ES-I3 (cell line): ENCODE measurements at regions not wholly inside any gene's neighbourhood (a gene's known extent, or its start where the extent isn't known, plus 50 kb on each side); places are given as distances from the start of the nearest gene placed in this dataset.

Source experiments
- H3K36me3 ChIP-seq: 2 replicates; pipeline ENCODE4 v1.6.1; 2013; ENCODE audit warnings: mild to moderate bottlenecking, low read length, control low read depth, moderate library complexity; ENCODE audit not compliant: insufficient read depth
- H3K4me1 ChIP-seq: 2 replicates; pipeline ENCODE4 v1.6.1; 2013; ENCODE audit warnings: mild to moderate bottlenecking, control low read depth, low read length; ENCODE audit not compliant: insufficient read depth
- H3K9ac ChIP-seq: 2 replicates; pipeline ENCODE4 v1.6.1; 2013; ENCODE audit warnings: low read depth, mild to moderate bottlenecking, low read length, moderate library complexity
- H3K9me3 ChIP-seq: 2 replicates; pipeline ENCODE4 v1.6.1; 2013; ENCODE audit warnings: mild to moderate bottlenecking, low read length, moderate library complexity; ENCODE audit not compliant: control insufficient read depth, insufficient read depth

- Histone ChIP-seq H3K36me3 (no peaks in the 10 kb centered on the region), H3K9me3 (no peaks in the 10 kb centered on the region), H3K4me1 (no peaks in the 10 kb centered on the region), H3K9ac (no peak overlapping the region)
These were observed 253.8 kb downstream of the FZD1 start for GRCh38 chr7:91518058-91518457.

GRCh38 chr7:91519241-91520158 lies 255.3 kb downstream of the FZD1 start:
- Histone ChIP-seq H3K36me3 (no peaks in the 10 kb centered on the region), H3K9me3 (no peaks in the 10 kb centered on the region), H3K9ac (no peak overlapping the region), H3K4me1 (no peaks in the 10 kb centered on the region)

DNA sequence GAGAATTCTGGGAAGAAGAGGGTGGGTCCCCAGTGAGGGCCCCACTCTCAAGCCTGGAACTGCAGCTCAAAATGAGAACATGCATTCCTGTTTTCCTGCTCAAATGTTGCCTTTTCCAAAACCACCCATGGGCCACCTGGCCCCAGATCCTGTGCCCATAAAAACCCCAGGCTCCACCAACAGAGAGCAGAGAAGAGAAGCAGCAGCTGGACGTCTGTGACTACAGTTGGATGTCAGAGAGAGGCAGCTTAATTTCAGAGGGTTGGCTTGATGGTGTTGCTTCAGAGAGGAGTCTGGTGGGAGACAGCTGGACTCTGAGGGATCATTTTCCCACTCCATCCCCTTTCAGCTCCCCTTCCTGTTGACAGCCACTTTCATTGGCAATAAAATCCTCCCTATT lies 256.4 kb downstream of the FZD1 start:
- H3K36me3 ChIP-seq: no peaks in the 10 kb centered on the region
- no peaks in the 10 kb centered on the region for H3K4me1 ChIP-seq
- no peaks in the 10 kb centered on the region for H3K9me3 ChIP-seq
- H3K9ac ChIP-seq: no peak overlapping the region

DNA sequence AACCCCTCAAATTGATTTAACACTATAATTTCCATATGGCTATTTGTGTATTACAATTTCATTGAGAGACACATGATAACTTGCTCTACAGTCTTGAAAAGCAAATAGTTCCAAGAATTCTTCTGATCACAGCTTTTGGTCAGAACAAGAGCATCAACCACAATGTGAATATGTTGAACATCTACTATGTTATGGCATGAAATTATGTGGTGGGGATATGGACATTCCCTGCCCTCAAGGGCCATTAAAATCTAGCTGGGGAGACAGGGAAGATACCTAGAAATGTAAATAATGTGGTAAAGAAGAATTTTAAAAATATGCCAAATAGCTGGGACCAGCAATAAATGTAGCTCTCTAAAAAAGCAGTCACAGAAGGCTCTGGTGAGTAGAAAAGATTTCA lies 262.2 kb downstream of the FZD1 start:
- H3K9me3 ChIP-seq: no peaks in the 10 kb centered on the region
- no peaks in the 10 kb centered on the region for H3K36me3 ChIP-seq

DNA sequence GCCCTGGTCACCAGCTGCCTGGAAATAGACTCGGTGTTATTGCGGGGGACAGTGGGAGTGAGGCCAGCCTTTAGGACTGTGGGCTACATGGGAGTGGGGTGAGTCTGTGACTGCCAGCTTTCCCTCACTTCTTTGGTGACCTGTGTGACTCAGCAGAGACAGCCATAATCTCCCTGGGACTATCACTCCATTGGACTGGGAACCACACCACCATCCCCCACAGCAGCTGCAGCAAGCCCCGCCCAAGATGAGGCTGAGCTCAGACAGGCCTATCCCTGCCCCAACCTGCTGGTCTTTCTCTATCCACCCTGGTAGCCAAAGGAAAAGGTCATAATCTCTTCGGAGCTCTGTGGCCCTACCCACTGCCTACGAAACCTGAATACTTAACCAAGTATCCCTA lies 263.2 kb downstream of the FZD1 start:
- no peaks in the 10 kb centered on the region for H3K4me1 ChIP-seq
- no peaks in the 10 kb centered on the region for H3K9me3 ChIP-seq
- no peak overlapping the region for H3K9ac ChIP-seq
- no peaks in the 10 kb centered on the region for H3K36me3 ChIP-seq

More for the DNA sequence above, 262.2 kb downstream of the FZD1 start:
- Histone ChIP-seq H3K9ac (no peak overlapping the region), H3K4me1 (no peaks in the 10 kb centered on the region)

- Histone ChIP-seq H3K9ac (no peak overlapping the region), H3K4me1 (peaks cover 9% of the 10 kb centered on the region; the same call in 1 of the 2 replicates), H3K9me3 (no peaks in the 10 kb centered on the region), H3K36me3 (no peaks in the 10 kb centered on the region)
These were observed 269.8 kb downstream of the FZD1 start for GRCh38 chr7:91533996-91534395.

DNA sequence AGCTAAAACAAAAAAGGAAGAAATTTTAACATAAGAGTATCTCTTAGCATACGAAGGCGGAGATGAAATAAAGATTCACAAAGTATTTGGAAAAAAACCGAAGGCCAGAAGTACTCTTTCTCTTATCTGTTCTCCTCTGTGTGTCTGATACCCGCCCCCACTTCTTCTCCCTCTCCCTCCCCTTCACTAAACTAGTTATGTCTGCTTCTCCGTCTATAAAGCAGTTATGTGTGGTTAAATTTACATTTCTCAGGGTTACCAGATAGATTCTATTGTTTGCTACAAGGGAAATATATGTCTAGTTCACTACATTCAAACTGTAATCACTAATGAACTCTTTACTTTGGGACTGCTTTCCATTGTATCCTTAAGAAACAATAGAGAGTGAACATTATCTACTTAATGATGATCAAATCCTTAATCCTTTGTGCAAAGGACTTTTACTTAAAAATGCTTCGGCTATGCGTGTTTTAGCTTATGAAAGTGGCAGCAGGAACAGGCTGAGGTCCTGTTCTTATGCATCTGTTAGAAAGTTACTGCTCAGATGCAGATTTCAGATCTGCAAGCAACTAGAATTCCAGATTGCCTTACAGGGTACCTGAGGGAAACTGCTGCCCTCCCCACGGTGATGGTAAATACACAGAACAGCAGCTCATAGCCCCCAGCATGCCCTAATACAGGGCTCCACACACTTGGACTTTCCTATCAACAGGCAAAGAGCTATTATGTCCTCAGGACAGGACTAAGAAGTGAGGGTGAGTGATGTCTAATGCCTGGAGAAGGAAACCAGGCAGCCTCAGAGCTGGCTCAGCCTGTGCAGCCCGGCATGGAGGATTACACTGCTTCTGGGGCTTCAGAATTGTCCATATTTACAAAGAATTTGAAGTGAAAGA lies 273.3 kb downstream of the FZD1 start:
- Histone ChIP-seq H3K4me1 (peaks cover 9% of the 10 kb centered on the region; the same call in 1 of the 2 replicates), H3K36me3 (no peaks in the 10 kb centered on the region; the same call in 1 of the 2 replicates), H3K9me3 (no peaks in the 10 kb centered on the region), H3K9ac (no peak overlapping the region)

DNA sequence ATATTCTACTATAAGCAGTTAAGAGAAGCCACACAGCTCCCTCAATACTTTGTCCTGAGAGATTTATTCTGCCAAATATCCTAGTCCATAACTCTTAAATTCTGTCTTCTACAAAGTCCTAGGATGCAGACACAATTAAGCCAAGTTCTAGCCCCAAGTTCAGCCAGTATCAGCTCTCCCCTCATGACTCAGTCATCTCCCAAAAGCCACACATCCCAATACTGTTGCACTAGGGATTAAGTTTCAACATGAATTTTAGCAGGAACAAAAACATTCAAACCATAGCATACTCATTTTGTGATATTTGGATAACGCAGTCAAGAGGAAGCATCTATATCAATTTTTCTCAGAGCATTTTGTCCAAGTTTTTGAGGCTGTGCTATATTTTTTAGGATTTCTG lies 277.4 kb downstream of the FZD1 start:
- H3K4me1 ChIP-seq: peaks cover 9% of the 10 kb centered on the region; the same call in 1 of the 2 replicates
- no peak overlapping the region for H3K9ac ChIP-seq
- H3K9me3 ChIP-seq: no peaks in the 10 kb centered on the region
- no peaks in the 10 kb centered on the region; the same call in 1 of the 2 replicates for H3K36me3 ChIP-seq

- no peaks in the 10 kb centered on the region for H3K9me3 ChIP-seq
- H3K4me1 ChIP-seq: no peaks in the 10 kb centered on the region
- H3K9ac ChIP-seq: no peak overlapping the region
- no peaks in the 10 kb centered on the region; the same call in 1 of the 2 replicates for H3K36me3 ChIP-seq
These were observed 279.4 kb downstream of the FZD1 start for GRCh38 chr7:91543646-91544045.

DNA sequence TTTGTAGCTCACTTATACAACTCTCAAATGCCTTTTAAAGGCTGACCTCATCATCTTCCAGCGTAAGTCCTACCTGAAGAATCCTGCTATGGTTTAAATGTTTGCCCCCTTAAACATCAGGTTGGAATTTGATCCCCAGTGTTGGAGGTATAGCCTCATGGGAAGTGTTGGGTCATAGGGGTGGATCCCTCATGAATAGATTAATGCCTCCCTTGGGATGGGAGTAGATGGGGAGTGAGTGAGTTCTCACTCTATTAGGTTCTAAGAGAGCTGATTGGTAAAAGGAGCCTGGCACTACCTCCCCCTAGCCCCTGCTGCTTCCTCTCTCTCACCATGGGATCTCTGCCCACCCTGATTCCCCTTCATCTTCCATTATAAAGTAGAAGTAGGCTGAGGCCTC lies 285.6 kb downstream of the FZD1 start:
- Histone ChIP-seq H3K9ac (no peak overlapping the region), H3K4me1 (peaks cover 9% of the 10 kb centered on the region; the same call in 1 of the 2 replicates), H3K9me3 (no peaks in the 10 kb centered on the region), H3K36me3 (no peaks in the 10 kb centered on the region)

GRCh38 chr7:91550931-91551330 lies 286.7 kb downstream of the FZD1 start:
- Histone ChIP-seq H3K4me1 (peaks cover 15% of the 10 kb centered on the region), H3K36me3 (no peaks in the 10 kb centered on the region), H3K9ac (no peak overlapping the region), H3K9me3 (no peaks in the 10 kb centered on the region)

GRCh38 chr7:91551377-91552175 lies 287.3 kb downstream of the FZD1 start:
- Histone ChIP-seq H3K36me3 (no peaks in the 10 kb centered on the region), H3K9ac (no peak overlapping the region), H3K4me1 (peaks cover 15% of the 10 kb centered on the region), H3K9me3 (no peaks in the 10 kb centered on the region)

GRCh38 chr7:91553410-91553895 lies 289.2 kb downstream of the FZD1 start:
- peaks cover 22% of the 10 kb centered on the region for H3K4me1 ChIP-seq
- H3K9me3 ChIP-seq: no peaks in the 10 kb centered on the region
- no peaks in the 10 kb centered on the region for H3K36me3 ChIP-seq
- no peak overlapping the region for H3K9ac ChIP-seq

DNA sequence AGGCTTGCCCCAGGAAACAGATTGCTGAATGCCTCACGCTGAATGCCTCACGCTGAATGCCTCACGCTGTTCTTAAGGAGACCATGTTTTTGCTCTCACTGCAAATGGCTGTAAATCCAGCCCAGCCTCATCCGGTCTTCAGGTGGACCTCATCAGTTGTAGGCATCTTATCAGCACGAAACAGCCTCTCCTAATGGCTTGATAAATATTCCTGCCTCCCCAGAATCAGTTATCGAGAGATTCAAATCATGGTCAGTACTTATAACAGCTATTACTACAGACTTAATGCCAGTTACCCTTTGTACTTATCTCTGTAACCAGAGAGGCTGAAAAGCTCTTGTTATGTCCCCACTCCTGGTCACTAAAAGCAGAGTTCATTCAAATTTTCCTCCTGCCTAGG lies 290.6 kb downstream of the FZD1 start:
- no peaks in the 10 kb centered on the region for H3K36me3 ChIP-seq
- no peak overlapping the region; the same call in 1 of the 2 replicates for H3K9ac ChIP-seq

More for the DNA sequence above, 290.6 kb downstream of the FZD1 start:
- Histone ChIP-seq H3K4me1 (peaks cover 22% of the 10 kb centered on the region), H3K9me3 (no peaks in the 10 kb centered on the region)
